ENCODE measurements at regions not wholly inside any gene's neighbourhood (a gene's known extent, or its start where the extent isn't known, plus 50 kb on each side); places are given as distances from the start of the nearest gene placed in this dataset.

- TF ChIP-seq CTCF (IDR thresholded peaks at IDR 0.05) (no peak), ZFX (IDR thresholded peaks at IDR 0.05; ENCODE audit: borderline replicate concordance) (no peak)
Measured at GRCh38 chr5:91998774-91999173, 615.7 kb upstream of the ARRDC3 start.
